NCI-H187 treated with DMSO at 0.1 percent for 48 hours (cell line): ENCODE measurements at regions not wholly inside any gene's neighbourhood (a gene's known extent, or its start where the extent isn't known, plus 50 kb on each side); places are given as distances from the start of the nearest gene placed in this dataset.
"Not testable (repeated sequence)": the region's sequence is repeated elsewhere in the genome, so short reads cannot be mapped to it uniquely, and the experiment has no call there.

Experiments used
- DNase-seq: peaks from one replicate; lab custom pipeline; 2025; lab: John Stamatoyannopoulos, UW

DNA sequence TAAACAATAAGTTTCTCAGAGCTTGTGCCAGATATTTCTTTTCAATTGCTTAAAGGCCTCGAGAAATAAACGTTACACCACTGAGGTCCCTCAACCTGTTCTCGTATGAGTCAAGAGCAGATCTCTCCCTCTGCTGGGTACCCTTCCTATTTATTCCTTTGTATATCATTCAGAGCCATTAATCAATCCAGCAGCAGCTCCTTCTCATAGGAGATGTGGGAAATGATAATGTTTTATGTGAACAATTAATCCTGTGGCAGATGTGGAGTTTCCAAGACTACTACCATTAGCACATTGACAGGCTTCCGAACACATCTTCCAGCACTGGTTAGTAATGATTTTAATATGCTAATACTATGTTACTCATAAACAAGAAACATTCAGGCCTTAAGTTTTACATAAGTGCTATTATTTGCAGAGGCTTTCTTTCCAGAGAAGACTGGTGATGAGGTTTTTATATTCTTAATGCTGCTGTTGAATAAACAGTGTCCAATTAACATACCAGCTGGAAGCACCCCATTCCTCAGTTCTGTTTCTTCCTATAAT is 196.5 kb downstream of the ZNF608 start:
- no peak for DNase-seq

DNA sequence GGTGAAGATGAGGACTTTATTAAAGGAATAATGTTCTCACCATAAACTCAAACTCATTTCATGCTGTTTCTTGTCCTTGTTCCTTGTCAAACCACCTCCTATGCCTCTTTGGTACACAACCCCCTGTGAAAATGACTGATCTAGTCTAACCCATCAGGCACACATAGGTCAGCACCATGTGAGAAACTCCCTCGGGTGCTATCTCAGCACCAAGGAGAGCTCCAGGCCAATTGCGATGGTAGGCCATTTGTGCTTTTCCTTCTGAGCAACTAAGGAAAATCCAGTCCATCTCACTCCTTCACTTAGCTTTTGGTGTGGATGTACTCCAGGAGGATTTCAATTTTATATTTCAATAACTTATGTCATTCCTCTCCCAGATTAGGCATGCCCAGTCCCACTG is 199.8 kb downstream of the ZNF608 start:
- no peak for DNase-seq

DNA sequence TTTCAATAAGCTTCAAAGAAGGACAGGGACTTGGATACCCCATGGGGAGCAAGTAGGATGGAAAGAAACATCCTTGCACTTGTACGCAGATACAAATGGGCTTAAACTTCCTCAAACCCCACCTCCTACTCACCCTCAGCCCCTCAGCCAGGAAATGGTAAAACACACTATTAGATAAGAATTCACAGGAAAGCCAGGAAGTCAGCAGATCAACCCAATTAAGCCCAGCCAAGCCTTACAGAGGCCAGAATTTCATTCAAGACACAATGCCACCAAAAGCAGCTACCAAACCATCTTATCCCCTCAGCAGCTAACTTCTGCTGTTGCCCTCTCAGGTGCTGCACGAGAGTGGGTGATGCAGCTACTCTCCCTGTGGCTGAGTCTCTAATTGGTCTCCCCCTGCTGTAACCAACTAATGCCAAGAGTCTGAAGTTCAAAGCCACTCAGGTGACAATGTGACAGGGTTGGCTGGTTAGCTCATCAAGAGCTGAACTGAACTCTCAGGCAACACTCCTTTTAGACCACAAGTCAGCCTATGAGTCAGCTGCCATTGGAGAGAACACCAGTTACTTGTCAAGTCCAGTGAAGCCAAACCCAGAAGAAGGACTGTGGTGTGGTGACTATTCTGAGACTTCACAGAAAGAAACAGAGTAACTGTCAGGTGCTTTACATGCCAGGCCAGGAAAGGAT is 201.9 kb downstream of the ZNF608 start:
- DNase-seq: no peak

DNA sequence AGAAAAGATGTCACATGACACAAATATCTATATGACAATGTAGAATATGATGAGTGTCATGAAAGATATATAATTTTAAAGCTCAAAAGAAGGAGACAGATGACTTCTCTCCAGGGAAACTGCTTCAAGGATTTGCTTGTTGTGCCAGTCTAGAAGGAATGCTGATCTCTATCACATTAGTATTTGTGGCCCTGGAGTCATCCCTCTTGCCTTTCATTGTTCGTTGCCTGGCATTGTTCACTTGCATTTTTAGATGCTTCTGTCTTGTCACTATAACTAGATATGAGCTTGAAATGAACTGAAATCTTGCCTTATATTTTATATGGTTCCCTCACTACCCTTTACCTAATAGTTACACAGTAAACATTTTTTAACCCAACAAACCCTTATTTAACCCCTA is 207.5 kb downstream of the ZNF608 start:
- DNase-seq: no peak

DNA sequence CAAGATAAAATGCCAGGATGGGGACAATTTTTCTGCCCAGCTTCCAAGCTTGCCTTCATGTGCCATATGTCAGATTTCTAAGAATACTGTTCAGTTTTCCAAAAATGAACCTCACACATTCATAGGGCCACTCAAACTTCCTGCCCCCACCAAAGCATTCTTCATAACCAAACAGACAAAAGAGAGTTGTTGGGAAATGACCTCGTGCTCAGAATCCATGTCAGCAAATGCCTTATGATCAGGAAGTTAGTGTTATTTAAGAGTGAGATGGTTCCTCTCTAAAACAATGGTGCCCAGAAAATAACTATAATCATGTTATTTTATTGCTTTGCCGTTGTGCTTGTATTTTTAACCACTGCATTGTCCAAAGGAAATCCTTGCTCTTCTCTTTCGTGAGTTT is 208.2 kb downstream of the ZNF608 start:
- no peak for DNase-seq

DNA sequence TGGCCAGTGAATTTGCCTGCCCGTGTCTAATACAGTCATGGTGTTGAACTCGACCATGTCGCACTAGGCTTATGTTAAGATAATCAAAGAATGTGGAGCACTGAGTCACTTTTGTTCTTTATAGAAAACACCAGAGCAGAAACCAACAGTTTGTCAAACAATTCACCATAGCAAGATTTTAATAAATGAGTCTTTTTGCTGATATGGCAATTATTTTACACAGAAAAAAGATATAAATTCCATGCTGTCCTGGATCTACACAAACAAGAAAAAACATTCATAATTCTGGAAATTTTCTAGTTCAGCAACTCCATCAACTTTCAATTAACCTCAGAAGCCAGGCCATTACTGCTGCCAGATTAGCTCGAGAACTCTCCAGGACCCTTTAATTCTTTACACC is 208.9 kb downstream of the ZNF608 start:
- DNase-seq: no peak

DNA sequence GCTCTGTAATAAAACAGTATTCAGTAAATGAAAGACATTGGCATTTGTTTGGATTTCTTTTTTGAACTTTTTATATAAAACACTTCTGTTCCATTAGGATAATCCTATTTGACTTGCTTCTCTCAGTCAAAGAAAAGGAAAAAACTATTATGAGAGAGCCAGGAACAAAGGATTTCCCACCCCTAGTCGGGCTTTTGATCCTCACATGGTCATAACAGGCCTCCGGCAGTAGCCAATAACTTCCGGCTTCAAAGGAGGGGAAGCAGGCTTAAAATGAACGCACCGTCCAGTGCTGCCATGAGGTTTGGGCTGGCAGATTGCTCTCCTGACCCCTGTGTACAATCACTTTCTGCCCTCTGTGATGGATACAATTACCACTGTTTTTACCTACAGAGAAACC is 209.3 kb downstream of the ZNF608 start:
- no peak for DNase-seq

DNA sequence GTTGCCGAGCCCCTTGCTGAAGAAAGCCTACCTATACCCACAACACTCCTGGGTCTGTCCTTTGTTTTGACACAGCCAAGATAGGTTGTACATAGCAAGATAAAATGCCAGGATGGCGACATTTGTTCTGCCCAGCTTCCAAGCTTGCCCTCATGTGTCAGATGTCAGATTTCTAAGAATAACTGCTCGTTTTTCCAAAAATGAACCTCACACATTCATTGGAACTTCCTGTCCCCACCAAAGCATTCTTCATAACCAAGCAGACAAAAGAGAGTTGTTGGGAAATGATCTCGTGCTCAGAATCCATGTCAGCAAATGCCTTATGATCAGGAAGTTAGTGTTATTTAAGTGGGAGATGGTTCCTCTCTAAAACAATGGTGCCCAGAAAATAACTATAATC is 210.1 kb downstream of the ZNF608 start:
- no peak for DNase-seq

DNA sequence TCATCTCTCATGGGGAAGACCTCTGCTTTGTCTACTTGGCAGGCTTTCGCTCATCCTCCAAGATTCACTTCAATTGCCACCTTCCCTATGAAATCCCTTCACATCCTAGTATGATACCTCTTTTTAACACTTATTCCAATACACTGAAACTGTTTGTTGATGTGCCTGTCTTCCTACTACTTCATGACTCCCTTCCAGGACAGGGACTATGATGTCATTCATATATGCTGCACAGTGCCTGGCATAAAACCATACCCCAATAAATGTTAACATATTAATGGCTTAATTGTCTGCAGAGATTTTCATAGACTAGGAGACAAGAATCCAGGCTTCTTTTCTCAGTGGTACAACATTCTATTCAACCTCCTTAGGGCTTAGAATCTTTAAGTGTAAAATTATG is 215.5 kb downstream of the ZNF608 start:
- no peak for DNase-seq

DNA sequence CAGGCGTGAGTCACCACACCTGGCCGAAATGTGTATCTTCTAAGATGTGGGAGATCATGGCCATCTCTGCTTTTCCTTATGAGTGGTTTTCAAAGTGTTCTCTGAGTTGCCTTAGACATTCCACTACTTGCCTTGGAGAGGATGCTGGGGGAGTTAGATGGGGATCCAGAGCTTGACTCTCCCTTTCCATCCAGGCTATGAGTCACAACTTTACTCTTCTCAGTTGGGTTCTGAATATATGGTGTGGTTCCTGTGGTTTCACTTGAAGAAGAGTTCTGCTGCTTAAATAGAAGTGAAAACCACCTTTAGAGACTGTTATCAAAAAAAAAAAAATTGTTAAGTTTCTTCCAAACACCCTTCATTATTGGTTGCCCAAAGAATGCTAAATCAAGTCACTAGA is 217.6 kb downstream of the ZNF608 start:
- DNase-seq: no peak

DNA sequence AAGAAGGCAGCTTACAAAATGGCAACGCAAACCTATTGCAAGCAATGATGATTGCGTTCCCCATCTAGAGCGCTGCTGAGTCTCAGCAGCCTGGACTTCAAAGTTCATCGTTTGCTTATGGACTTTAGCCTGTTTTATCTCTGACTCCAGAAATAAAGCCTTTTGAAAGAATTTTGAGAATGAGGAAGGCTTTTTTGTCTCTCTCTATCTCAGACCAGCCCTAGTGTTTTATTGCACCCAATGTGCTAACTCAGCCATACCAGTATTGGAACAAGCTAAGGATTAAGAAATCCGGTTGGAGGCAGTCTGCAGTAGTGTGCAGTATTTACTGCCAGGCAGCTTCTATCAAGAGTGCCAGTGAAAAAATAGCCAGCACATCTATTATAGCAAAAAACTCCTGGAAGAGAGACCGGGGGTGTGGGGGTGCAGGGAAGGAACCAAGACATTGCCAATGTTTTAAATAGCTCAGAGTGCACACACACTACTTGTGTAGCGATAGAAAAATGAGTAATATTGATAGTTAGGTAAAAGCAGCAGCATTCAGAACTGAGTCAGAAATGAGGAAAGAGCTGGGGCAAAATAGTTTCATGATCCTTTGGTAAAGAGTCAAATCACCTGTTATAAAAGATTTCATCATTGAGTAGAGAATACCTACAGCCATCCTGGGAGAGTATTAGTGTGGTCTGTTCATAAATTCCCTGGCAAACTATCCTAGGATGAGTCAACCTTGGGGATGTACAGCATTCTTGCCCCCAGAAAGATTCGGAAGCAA is 219.0 kb downstream of the ZNF608 start:
- no peak for DNase-seq

DNA sequence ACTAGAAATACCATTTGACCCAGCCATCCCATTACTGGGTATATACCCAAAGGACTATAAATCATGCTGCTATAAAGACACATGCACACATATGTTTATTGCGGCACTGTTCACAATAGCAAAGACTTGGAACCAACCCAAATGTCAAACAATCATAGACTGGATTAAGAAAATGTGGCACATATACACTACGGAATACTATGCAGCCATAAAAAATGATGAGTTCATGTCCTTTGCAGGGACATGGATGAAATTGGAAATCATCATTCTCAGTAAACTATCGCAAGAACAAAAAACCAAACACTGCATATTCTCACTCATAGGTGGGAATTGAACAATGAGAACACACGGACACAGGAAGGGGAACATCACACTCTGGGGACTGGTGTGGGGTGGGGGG is 220.4 kb downstream of the ZNF608 start:
- DNase-seq: not testable (repeated sequence)

DNA sequence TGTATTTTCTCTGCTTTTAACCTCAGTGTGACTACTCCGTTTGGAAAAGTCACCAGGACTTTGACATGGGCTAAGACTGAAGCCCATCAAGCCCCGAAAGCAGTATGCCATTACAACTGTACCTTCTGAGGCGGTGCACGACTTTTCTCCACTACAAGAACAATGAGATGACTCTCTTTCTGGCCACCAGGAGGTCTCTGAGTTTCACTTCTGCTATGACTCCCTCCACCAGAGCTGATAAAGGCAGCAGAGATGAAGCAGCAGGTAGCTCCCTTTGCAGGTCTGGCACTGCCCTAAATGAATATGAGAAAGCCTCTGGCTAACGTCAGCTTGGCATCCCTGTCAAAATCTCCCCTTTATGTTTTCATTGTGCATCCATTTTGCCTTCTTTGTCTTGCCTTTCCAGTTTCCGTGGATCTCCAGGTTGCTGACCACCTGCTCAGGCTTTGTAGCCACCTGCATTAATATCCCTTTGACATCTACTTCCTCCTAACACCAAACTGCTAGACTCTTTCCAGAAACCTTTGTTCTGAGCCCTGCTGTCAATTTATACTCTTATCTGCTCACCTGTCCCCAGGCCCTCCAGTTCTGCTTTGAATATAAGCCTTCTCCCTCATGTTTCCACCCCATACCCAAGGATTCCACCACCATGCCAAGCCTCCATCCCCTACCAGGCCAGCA is 221.7 kb downstream of the ZNF608 start:
- DNase-seq: no peak

DNA sequence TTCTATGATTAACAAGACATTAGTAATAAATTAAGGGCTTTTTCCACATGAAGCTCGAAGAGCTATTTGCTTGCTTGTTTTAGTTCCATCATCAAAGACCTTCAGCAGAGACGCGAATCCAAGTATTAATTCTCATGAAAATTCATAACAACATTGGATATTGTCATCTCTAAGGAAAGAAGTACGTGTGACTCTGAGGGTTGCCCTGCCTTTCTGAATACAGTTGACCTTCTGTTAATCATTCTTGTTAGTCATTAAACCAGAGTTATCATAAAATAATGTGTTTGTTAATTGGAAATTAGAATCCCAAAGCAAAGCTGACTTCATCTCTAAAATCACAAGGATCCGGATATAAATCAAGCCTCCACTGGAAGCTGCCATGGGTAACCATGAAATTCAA is 222.5 kb downstream of the ZNF608 start:
- no peak for DNase-seq

DNA sequence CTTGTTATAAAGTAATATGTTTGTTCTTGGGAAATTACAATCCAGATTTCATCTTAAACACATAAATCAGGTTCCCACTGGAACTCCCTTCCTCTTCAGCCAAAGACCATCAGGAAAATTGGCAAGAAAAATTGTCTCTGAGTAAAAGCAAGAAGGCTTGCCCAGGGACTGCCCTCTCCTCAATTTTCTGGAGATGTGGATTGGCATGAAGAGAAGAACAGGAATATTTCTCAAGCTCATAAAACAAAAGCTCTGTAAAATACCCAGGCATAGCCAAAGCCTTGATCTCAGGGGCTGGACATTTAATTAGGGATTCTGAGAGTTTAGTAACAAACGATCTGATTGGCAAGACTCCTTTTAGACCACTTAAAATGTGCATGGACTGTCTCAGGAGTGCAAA is 223.4 kb downstream of the ZNF608 start:
- DNase-seq: no peak

DNA sequence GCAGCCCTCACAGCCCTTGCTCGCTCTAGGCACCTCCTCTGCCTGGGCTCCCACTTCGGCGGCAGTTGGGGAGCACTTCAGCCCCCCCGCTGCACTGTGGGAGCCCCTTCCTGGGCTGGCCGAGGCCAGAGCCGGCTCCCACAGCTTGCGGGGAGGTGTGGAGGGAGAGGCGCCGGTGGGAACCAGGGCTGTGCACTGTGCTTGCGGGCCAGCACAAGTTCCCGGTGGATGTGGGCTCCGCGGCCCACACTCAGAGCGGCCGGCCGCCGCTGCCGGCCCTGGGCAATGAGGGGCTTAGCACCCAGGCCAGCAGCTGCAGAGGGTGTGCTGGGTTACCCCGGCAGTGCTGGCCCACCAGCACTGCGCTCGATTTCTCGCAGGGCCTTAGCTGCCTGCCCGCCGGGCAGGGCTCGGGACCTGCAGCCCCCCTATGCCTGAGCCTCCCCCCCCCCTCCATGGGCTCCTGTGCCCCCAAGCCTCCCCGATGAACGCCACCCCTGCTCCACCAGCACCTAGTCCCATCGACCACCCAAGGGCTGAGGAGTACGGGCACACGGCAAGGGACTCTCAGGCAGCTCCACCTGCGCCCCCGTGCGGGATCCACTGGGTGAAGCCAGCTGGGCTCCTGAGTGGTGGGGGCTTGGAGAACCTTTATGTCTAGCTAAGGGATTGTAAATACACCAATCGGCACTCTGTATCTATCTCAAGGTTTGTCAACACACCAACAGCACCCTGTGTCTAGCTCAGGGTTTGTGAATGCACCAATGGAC is 224.8 kb downstream of the ZNF608 start:
- no peak for DNase-seq

DNA sequence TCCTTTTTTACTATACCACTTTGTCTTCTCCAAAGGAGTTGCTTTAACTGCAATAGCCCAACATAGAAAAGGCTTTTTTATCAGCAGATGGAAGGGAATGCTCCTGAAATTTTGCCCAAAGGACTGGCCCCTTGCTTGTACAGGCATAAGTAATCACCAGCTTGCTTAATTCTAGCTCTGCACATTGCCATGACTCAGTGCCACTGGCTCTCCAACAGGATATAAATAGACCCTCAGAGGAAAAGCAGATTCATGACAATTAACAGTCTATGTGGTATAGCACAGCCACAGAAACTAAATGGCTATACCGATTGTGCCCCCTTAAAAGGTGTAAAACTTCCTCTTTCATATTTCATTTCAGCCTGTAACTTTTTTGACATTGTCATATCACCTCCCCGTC is 227.0 kb downstream of the ZNF608 start:
- DNase-seq: no peak

DNA sequence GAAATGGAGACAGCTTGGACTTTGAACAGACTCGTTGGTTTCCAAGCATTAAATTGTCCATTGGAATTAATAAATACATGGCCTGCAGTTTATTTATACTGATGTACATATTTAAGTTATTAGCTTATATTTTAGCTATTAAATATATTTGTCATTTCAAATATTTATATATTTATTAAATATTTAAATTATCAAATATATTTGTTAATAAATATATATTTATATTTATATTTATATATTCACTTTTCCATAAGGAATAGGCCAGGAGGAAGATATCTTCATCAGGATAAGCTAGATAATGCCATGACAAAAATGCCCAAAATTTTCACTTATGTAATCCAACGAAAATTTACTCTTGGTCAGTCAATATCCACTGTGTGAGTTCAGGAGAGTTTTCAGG is 229.9 kb downstream of the ZNF608 start:
- DNase-seq: no peak

DNA sequence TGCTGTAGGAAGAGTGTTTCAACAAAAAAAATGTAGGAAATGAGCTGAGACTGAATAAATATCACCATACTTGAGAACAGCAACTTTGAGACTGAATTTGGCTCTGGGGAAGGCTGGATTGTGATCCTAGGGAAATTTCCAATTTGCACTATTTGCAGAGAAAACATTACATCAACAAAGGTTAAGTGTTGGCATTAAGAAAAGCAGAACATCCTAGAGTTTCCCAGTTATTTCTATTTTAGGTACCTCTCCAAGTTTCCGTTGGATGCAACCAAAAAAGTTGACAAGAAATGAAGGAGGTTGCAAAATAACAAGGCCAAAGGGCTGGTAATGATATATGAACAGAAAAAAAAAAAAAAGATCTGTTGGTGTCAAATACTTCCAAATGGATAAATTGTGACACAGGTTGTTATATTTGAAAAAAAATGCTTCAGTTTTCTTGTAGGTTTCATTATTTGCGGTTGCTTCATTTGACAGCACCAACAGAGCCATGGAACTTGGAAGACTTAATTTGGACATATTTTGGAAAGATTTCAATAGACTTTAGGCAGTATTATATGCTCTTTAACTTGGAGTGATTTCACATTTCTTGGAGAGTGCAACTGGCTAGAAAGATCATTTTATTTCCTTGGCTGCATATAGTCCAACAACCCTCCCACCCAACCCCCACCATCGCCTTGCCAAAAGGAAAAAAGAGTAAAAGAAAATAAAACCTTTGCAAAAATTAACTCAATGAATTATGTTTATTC is 230.8 kb downstream of the ZNF608 start:
- DNase-seq: no peak

DNA sequence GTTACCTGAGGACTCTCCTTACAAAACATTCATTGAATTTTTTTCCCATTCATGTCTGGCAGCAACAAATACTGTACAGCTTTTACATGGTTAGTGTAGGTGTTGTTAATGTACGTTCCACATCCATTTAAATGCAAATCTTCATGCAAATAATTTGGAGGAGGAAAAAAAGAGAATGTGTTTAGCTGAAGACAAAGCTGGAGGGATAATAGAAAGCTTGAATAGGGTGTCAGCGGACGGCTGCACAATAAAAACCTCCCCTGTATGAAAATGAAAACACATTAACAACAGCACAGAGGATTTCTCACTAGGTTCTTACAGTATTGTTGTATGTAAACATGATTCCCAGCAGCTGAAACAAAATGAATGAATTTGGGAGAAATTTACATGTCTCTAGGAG is 231.5 kb downstream of the ZNF608 start:
- DNase-seq: no peak

DNA sequence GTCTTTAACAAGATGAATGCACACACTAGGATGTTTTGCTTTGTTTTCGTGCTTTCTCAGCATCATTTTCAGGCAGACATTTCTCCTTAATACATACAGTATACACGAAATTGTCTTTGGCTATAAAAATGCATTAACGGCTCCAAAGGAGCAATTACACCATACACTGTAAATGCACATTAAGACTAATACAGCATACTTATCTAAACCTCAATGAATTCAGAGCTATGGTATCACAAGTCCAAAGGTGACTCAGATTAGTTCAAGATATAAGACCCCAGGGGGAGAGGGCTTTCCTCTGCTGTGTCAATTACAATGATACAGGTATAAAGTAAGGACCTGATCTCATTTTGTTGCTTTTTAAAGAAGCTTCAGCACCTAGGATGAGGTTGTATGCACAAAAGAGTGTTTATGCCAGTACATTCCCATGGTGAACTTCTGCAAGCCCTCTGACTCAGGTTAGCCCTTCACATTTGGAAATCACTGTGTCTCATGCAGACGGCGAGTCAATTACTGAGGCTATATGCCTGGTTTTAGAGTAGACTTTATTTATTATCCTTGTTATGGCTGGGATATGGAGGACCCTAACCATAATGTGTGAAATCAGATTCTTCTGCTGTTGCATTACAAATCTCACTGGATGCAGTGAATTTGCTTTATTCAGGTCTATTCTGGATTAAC is 233.3 kb downstream of the ZNF608 start:
- DNase-seq: no peak
